Right ventricle myocardium inferior (tissue), 1 donor: ENCODE measurements at regions not wholly inside any gene's neighbourhood (a gene's known extent, or its start where the extent isn't known, plus 50 kb on each side); places are given as distances from the start of the nearest gene placed in this dataset.

Source experiments
- ATAC-seq: fragments of 200-7000 bp; cut with Tn5 transposase; one replicate; pipeline ENCODE4 v1.9.1; 2020; ENCODE audit warnings: mild to moderate bottlenecking, moderate library complexity
- DNase-seq: peaks from one replicate; pipeline ENCODE4 v3.0.0; 2021; ENCODE audit errors: missing footprints
- intact Hi-C: fragments of 100-400 bp; cut with DNase I; formaldehyde crosslinking; loops from one replicate; pipeline ENCODE4 v1.11.0; 2022
- donor health status: DM: no; HTN: yes; CAD: no; lungs with severe emphysema.

GRCh38 chrX:96424007-96424406 lies 260.6 kb upstream of the DIAPH2 start:
- no peak for ATAC-seq
- intact Hi-C loops: no loop called here
- no peak for DNase-seq

GRCh38 chrX:96425200-96425599 lies 259.4 kb upstream of the DIAPH2 start:
- intact Hi-C loops: no loop called here
- ATAC-seq (no peak), DNase-seq (no peak)

GRCh38 chrX:96430756-96431455 lies 253.7 kb upstream of the DIAPH2 start:
- ATAC-seq (no peak), DNase-seq (no peak)
- intact Hi-C loops: no loop called here

GRCh38 chrX:96432647-96433046 lies 252.0 kb upstream of the DIAPH2 start:
- intact Hi-C loops: no loop called here
- no peak for ATAC-seq
- no peak for DNase-seq

GRCh38 chrX:96433409-96434077 lies 251.1 kb upstream of the DIAPH2 start:
- intact Hi-C loops: no loop called here
- DNase-seq: no peak
- ATAC-seq: no peak

GRCh38 chrX:96435378-96436035 lies 249.1 kb upstream of the DIAPH2 start:
- ATAC-seq: no peak
- DNase-seq: no peak
- intact Hi-C loops: no loop called here

GRCh38 chrX:96436105-96436504 lies 248.5 kb upstream of the DIAPH2 start:
- no peak for DNase-seq
- intact Hi-C loops: no loop called here
- no peak for ATAC-seq

- DNase-seq (no peak), ATAC-seq (no peak)
- intact Hi-C loops: no loop called here
Measured at GRCh38 chrX:96438803-96439202, 245.8 kb upstream of the DIAPH2 start.

- intact Hi-C loops: no loop called here
- no peak for ATAC-seq
Measured at GRCh38 chrX:96440941-96441340, 243.7 kb upstream of the DIAPH2 start.

GRCh38 chrX:96445531-96446065 lies 239.0 kb upstream of the DIAPH2 start:
- intact Hi-C loops: no loop called here
- ATAC-seq (no peak), DNase-seq (no peak)

More at GRCh38 chrX:96440941-96441340, 243.7 kb upstream of the DIAPH2 start:
- DNase-seq: no peak

GRCh38 chrX:96446524-96446923 lies 238.1 kb upstream of the DIAPH2 start:
- DNase-seq (no peak), ATAC-seq (no peak)
- intact Hi-C loops: no loop called here

GRCh38 chrX:96447161-96447560 lies 237.5 kb upstream of the DIAPH2 start:
- intact Hi-C loops: no loop called here
- ATAC-seq: no peak
- DNase-seq: no peak

- ATAC-seq (no peak), DNase-seq (no peak)
- intact Hi-C loops: no loop called here
Measured at GRCh38 chrX:96449191-96449590, 235.5 kb upstream of the DIAPH2 start.

- intact Hi-C loops: no loop called here
- DNase-seq: no peak
- no peak for ATAC-seq
Measured at GRCh38 chrX:96449896-96450295, 234.7 kb upstream of the DIAPH2 start.

- intact Hi-C loops: no loop called here
- DNase-seq: no peak
- no peak for ATAC-seq
Measured at GRCh38 chrX:96453139-96453538, 231.5 kb upstream of the DIAPH2 start.

GRCh38 chrX:96455078-96455477 lies 229.6 kb upstream of the DIAPH2 start:
- intact Hi-C loops: no loop called here
- ATAC-seq (no peak), DNase-seq (no peak)

- DNase-seq: no peak
- intact Hi-C loops: no loop called here
- no peak for ATAC-seq
Measured at GRCh38 chrX:96464880-96465558, 219.6 kb upstream of the DIAPH2 start.

- intact Hi-C loops: no loop called here
- DNase-seq: no peak
- ATAC-seq: no peak
Measured at GRCh38 chrX:96474029-96474740, 210.5 kb upstream of the DIAPH2 start.

GRCh38 chrX:96474741-96475125 lies 209.9 kb upstream of the DIAPH2 start:
- intact Hi-C loops: no loop called here

More at GRCh38 chrX:96474741-96475125, 209.9 kb upstream of the DIAPH2 start:
- DNase-seq (no peak), ATAC-seq (no peak)
